Stimulated activated CD4-positive, alpha-beta T cell treated with anti-CD3 and anti-CD28 coated beads, Interleukin-4, amount 100 ng/mL, for 1 hour (primary cell): ENCODE measurements at regions not wholly inside any gene's neighbourhood (a gene's known extent, or its start where the extent isn't known, plus 50 kb on each side); places are given as distances from the start of the nearest gene placed in this dataset.
"Not testable (repeated sequence)": the region's sequence is repeated elsewhere in the genome, so short reads cannot be mapped to it uniquely, and the experiment has no call there.

Experiments
- DNase-seq: peaks from one replicate; pipeline ENCODE4 v3.0.0-alpha.2; 2020

DNA sequence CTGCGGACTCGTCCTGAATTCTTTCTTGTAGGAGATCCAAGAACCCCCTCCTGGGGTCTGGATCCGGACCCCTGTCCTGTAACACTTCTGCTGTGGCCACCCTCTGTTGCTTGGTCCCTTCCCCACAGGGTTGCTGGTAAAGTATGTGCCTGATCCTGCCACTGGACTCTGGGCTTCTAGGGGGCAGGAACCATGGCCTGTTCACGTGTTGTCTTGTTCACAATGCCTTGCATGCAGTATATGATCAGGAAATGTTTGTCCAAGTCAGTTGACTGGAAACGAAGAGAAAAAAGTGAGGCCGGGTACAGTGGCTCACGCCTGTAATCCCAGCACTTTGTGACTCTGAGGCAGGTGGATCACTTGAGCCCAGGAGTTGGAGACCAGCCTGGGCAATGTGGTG, 139.3 kb upstream of the ALDH1B1 start:
- no peak for DNase-seq

DNA sequence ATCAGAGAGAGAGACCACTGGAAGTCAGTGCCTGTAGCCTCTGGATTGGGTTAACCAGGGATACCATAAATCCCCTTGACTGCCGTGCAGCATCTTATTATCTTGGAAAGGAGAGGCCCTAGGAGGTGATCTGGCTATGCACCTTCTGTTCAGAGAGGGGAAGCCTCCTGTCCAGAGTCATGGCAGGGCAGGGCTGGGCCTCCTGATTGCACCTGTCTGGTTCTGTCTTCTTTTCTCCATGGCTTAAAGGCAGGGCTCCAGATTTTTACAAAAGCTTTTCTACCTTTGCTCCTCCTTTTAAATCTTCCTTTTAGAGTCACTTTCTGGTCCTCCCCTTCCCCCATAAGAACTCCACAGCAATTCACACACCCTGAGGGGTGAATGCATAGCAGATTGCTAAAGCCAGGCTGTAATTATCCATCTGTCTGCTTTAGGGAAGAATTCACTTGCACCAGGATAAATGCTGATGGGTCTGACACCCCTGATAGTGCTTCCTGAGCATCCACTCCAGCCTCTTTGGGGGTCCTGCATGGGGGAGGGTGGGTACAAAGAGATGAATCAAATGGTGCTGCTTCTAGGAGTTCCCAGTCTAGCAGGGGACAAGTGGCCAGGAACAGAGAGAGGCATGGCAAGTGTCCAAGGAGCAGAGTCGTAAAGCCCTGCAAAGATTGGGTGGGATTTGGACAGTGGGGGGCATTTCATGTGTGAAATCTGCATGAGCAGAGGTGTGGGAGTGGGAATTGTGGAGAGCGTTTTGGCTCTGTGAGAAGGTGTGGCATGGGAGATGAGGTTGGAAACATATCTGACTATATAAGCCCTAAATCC, 141.3 kb upstream of the ALDH1B1 start:
- DNase-seq, result no peak

DNA sequence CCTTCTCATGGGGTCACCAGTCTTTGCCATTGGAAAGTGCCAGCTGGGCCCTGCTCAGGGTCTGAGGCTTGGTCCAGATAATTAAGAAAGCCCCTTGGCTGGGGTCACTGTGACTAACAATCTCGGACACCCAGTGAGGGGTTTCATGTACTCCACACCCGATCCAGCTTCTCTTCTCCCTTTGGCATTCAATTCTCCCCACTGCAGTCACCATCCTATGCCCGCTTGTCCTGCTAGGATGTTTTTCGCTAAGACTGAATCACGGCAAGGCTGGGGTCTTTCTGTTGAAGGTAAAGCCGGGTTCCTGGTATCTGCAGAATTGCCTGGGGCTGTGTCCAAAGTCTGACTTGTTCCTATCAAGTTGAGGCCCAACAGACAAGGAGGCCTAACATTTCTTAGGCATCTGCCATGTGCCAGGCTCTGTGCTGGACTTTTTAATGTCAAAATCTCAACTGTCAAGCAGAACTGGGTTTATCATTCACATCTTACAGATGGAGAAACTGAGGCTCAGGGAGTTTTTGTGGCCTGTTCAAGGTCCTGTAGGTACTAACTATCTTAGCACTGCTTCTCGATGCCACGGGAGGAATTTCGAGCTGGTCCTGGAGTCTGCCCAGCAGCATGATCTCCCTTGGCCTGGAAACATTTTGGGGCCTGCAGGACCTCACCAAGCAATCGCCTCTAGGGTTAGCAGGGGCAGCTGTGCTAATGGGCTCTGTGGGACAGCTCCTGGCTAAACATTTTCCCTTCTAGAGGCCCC, 142.0 kb upstream of the ALDH1B1 start:
- DNase-seq, result no peak

DNA sequence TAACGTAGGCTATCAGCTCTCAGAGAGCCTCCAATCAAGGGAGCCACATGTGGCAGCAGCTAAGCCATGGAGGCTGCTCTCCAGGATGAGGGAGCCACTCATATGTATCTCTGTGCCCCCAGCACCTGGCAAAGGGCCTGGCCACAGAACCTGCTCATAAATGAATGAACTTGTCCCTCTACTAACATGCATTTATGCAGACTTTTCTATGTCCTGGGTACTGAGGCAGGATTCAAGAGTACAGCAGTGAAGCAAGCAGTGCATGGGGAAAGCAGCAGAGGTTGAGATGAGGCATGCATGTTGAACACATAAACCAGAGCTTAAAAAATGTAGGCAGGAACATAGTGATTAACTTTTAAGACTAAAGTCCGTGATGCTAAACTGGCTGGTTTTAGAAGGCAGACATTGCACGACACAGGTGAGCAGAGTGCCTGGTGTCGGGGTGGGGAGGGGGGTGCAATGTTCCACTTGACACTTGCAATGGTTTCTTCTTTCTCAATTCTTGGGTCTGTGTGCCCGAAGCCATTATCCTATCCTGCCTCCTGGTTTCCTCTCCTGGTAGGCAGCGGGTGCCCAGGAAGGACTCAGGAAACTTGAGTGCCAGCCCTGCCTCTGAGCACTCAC, 142.8 kb upstream of the ALDH1B1 start:
- DNase-seq, result no peak

DNA sequence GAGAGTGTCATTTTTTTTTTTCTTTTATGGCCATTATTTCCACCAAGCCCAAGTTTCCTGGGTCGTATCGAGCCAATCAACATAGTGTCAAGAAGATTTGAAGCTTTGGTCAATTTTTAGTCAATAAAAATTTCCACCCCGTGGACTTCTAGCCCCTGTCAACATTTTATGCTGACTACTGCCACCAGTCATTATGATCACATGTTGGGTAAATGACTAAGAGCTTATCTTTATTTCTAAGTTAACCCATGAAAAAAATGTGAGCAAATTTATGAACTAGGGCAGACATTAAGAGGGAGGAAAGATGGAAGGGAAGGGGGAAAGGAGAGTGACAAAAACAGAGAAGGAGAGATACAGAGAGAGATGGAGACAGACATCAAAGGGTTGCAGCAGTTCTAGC, 143.5 kb upstream of the ALDH1B1 start:
- no peak for DNase-seq

DNA sequence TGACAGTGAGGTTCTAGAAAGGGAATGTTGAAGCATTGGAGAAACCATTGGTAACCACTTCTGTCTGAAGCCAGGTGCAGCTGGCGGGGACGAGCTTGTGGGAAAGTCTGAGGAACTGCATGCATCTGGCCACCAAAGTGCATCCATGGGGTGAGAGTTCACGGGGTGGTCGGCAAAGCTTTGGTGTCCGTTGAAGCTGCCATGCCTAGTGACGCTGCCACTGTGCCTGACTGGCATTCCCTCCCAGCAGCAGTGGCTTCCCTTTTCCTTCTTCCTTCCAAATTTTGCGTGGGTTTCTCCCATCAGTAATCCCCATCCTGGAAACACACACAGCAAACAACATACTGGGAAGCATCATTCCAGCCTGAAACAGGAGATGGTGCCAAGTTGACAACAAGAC, 145.7 kb upstream of the ALDH1B1 start:
- DNase-seq, result no peak

DNA sequence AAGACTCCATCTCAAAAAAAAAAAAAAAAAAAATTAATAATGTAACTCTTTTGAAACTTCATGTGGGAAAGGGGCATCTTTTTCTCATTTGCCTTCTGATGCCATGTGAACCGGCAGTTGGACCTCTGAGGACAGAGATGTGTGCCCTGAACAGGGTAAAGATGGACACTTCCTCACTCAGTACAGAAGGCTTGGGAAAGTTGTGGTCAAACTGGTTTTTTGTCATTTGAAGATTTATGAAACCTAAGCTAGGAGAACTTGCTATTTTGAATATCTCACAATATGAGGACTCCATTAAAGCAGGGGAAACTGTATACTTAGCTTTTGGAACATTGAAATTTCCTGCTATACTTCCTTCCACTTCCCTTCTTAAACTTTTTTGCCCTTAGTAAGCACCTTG, 147.5 kb upstream of the ALDH1B1 start:
- DNase-seq, result no peak

DNA sequence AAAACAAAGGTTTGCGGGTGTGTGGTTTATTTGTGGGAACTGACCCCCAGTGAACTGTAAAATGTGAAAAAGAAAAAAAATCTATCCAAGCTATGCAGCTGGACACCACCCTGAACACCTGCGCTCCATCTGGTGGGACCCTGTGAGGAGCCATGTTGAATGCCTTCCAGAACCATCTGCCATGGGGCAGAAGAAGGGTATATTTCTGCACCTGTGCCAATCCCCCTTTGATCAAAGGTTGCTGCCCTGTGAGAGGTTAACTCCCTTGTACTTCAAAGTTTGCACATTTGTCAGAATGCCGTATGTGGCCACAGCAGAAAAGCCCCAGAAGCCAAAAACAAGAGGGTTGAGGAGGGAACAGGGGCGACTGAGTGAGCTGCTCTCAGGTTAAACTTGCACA, 148.5 kb upstream of the ALDH1B1 start:
- DNase-seq, result no peak

DNA sequence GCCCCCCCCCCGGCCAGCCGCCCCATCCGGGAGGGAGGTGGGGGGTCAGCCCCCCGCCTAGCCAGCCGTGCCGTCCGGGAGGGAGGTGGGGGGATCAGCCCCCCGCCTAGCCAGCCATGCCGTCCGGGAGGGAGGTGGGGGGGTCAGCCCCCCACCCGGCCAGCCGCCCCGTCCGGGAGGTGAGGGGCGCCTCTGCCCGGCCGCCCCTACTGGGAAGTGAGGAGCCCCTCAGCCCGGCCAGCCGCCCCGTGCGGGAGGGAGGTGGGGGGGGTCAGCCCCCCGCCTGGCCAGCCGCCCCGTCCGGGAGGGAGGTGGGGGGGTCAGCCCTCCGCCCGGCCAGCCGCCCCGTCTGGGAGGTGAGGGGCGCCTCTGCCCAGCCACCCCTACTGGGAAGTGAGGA, 150.4 kb upstream of the ALDH1B1 start:
- not testable (repeated sequence) for DNase-seq

DNA sequence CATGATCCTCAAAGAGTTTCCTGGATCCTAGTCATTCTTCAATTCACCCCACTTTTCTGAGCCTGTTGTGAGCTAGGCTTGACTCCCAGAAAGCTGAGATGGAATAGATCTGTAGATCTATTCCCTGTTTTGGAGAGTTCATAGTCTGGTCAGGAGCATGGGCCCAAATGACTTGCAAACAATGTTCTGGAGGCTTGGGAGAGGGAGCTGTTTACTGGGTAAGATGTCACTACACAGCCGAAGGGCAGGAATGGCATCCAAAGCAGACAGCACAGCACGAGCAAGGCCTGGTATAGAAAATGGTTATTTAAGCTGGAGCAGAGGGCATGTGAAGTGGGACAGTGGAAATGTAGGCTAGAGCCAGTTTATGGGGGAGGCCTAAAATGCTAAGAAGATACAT, 152.5 kb upstream of the ALDH1B1 start:
- no peak for DNase-seq

DNA sequence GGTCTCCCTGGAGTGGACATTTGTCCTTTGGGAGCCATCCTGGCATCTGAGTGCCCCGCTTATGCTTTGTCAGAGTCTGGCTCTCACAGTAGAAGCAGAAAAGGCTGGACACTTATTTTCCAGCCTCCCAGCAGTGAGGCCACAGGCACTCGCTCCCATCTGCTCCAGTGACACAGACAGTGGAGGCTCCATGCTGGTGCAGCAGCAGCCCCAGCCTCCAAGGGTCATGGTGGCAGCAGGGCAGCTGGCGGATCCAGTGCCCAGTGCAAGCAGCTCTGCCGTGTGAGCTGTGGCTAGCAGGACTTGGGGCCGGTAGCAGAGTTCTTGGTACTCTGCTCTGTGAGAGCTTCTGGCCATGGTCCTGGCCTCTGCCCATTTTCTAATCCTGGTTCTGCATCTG, 157.3 kb upstream of the ALDH1B1 start:
- DNase-seq, result no peak

DNA sequence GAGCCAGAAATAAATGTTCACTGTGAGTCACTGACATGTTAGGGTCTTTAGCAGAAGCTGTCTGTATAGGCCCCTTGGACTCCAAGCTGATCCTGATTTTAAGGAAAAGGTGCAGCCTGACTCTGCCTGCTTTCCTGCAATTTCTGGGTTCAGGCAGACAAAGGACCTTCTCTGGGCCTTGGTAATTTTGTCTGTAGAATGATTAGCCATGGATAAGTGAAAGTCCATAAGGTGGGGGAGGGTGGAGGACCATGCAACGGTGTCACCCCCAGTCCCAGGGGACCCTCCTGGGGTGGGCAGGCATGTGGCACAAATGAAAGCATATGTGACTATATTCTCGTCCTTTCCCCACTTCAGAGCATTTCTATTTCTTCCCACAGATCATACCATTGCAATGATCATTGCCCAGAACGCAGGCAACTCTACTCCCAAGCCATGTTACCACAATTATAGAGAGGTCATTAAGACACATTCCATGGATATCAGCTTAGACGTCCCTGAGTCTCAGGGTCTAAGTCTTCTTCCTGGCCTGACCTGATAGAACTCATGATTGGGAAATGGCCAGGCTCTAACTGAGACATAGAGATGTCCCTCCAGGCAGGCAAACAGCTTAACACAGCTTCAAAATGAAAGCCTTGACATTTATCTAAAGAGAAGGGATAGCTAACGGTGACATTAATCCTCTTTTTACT, 157.9 kb upstream of the ALDH1B1 start:
- DNase-seq, result no peak

DNA sequence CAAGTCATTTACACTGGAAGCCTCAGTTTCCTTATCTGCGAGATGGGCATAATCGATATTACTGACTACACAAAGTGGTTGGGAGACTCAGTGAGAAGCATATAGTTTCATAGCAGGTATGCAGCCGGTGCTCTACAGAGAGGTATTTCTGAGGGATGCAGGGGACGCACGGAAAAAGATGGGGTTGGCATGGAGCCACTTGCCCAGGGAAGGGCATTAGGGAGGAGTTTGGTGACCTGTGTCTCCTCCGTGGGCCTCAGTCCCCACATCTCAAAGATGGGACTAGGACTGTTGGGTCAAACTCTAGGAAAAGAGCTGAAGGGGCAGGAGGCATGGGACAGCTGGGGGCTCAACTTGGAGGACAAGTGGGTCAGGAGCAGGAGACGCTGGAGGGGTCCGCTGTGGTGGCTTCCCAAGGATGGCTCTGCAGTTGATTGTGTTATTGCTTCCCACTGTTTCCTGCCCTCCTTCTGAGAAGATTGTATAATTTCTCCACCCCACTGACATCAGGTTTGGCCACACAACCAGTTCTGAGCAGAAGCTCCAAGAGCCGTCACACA, 158.6 kb upstream of the ALDH1B1 start:
- DNase-seq, result no peak

DNA sequence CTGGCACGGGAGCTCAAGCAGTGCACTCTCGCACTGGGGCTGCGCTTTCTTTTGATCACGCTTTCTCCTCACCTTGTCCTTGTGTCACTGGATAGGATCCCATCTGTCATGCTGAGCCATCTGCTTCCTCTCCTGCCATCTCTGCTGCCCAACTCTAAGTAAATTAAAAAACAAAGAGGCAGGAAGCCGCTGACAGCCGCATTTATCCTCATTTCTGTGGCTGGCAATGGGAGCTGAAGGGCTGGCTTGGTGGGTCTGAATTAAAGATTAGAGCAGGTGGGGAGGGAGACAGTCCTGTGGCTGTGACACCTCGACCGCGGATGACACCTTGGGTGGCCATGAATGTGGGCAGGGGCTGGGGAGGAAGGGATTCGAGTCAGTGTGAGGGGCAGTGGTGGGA, 159.2 kb upstream of the ALDH1B1 start:
- no peak for DNase-seq

DNA sequence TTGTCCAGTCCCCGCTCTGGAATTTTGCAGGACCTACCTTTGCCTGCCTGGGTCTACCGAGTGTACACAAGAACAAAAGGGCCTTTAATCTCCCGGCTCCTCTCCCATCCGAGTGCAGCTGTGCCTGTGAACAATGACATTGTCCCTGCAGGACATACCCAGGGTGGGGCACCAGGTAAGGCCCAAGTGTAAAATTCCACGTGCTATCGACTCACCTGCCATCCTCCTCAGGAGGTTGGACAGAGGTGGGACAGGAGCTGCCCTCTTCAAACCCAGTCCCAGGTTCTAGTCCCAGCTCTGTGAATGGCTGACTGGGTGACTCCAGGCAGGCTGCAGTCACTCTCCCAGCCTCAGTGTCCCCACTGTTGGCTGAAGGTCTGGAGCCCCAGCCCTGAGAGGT, 159.6 kb upstream of the ALDH1B1 start:
- no peak for DNase-seq

DNA sequence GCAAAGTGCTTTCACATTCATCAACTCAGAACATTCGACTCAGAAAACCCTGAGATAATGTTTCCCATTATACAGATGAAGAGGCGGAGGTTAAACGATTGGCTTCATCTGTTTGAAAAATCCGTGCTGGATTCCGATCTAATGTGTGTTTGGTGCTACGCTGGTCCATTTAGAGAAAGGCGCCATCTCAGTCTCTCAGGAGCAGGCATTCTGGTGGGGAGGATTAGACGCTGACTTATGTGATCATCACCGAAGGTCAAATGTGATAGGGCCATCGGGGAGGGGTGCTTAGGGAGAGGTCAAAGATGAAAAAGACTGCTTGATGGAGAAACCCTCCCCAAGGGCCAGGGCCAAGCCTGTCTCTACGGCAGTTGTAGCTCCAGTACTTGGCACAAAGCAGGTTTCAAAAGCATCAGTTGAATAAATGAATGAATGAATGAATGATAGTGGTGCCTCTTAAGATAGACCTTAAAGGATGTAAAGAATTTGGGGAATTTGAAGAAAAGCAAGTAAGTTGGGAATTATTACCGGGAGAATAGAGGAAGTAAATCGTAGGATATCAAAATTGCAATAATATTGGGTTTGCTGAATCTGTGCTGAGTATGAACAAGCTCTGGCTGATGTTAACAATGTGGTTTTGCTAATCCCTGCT, 160.6 kb upstream of the SHB start:
- DNase-seq, result no peak

DNA sequence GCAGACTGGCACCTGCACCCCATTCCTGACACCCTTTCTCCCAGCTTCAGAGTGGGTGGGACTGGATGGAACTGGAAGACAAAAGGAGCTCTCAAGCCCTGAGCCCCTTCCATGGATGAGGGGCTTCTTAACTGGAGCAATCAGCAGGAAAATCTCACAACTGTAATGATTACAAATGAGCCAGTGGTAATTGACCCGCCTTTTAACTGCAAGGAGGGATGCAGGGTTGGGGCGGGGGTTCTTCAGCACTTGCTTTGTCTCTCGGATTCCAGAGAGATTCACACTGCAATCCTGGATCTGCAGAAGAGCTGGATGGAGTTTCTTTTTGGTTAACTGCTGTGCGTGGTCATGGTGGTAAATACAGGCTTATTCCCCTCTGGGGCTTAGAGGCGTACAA, 160.1 kb upstream of the SHB start:
- DNase-seq, result no peak

DNA sequence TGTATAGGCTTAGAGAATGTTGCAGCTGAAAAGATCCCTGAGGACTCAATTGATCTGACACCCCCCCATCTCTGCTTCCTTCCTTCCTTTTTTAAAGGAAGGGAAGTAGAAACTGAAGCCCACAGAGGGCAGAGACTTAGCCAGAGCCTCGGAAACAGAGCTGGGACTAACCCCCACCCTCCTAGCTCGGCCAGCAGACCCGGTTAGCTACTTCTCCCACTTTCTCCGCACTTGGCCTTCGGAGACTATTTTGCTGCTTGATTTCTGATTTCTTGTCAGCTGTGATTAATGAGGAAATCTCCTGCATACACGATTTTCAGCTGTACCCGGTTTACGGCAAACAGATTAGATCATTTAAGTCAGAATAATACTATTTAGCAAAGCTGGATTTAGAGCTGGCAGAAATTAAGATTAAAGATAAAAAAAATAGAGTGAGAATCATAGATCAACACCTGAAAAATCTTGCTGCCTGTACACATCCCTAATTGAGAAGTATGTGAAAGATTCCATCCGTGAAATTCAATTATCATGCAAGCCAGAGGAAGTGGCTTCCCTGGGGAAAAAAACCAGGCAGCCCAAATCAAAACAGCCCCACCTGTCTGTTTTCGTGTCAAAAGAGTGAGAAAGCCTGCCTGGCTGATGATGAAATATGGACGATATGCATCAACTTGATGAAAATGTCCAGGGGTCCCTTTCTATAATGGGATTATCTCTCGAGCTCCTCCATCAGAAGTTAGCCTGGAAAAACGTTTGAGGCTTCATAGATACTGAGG, 159.5 kb upstream of the SHB start:
- DNase-seq, result no peak

DNA sequence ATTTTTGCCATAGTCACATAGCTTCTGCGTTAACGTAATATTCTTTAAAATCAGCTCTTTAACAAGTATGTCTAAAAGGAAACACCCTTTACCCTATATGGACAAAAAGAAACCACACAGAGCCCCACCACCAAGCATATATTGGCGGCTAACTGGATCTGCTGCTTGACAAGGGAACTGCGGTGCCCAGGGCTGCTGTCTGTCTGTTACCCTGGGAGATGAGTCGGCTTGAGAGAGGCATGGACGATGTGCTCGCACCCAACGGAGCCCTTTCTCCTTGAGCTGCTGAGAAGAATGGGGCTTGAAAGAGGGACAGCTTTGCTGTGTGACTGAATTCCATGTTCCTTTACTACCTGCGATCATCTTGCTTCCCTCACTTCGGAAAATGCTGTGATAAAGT, 158.6 kb upstream of the SHB start:
- peak; percentile 4 for DNase-seq

DNA sequence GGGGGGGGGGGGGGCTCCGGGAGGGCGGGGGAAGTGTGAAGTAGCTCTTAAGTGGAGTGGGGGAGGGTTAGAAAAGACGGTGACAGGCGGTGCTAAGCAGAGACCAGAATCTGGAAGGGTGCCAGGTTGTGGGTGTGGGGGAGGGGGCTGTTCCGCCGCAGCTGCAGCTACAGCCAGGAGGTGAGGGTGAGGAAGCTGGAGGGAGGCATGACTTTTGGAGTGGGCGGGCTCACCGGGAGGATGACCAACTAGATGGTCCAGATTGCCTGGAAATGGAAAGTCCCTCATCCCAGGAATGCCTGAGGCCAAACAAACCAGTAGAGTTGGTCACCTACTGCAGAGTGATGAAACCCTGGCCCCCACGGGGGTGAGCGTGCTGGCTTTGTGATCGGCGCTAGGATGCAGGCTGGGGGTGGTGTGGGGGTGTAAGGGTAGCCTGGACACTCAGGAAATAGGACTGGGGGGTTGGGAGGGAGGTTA, 158.1 kb upstream of the SHB start:
- peak; percentile 64 for DNase-seq

DNA sequence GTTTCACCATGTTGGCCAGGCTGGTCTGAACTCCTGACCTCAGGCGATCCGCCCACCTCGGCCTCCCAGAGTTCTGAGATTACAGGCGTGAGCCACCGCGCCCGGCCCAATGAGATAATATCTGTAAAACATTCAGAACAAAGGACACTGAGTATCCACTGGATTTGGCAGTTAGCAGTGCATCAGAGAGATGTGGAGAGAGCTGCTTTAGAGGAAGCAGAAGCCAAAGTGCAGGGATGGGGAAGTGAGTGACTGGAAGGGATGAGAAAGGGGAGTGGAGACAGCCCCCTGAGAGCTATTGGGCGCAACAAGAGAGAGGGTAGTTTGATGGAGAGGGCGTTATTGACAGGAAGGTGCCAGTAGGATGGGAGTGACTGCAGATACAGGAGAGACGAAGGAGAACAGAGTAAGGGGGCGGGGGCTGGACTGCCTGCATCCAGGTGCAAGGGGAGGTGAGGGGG, 157.5 kb upstream of the SHB start:
- DNase-seq, result no peak

DNA sequence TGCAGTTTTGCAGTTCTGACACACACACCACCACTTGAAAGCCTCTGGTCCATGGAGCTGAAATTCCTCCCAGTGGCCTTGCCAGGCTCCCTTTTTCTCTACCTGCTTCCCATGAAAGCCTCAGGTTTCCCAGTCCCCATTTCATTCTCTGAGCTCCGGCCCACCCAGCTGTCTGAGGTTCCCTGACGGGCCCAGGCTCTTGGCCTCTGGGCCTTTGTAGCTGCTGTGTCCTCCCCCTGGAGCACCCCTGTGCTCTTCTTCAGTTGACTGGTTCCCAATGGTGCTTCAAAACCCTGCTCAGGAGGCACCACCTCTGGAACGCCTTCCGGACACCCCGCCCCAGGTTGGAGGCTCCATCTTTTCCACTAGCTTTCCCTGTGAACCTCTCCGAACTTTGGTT, 155.9 kb upstream of the SHB start:
- DNase-seq, result no peak
